GM12878 (cell line): ENCODE measurements at regions not wholly inside any gene's neighbourhood (a gene's known extent, or its start where the extent isn't known, plus 50 kb on each side); places are given as distances from the start of the nearest gene placed in this dataset.

ENCODE experiments used
- CTCF ChIP-seq, 3 experiments: IDR thresholded peaks in 2 of 3; conservative IDR thresholded peaks in 1 of 3; 2 replicates each; pipeline ENCODE4 v1.5.1; 2011; ENCODE audit warnings: low read depth in 3 of 3, low read length in 3 of 3, mild to moderate bottlenecking in 3 of 3, control low read depth in 2 of 3, moderate library complexity in 2 of 3, inconsistent platforms in 1 of 3, mixed read lengths in 1 of 3; ENCODE audit not compliant: control insufficient read depth in 2 of 3, insufficient read depth in 1 of 3; ENCODE audit errors: extremely low read depth in 1 of 3
- EGR1 ChIP-seq, 2 experiments: IDR thresholded peaks; 1 replicate in 1 of 2; 2 replicates in 1 of 2; pipeline ENCODE4 v1.6.1; 2011 to 2012; ENCODE audit warnings: low read depth in 2 of 2, low read length in 2 of 2, borderline replicate concordance in 1 of 2, mild to moderate bottlenecking in 1 of 2, moderate library complexity in 1 of 2
- ELK1 ChIP-seq: IDR thresholded peaks from 2 replicates; pipeline ENCODE4 v1.6.1; 2012; ENCODE audit warnings: low read depth, low read length, improper control_type of control experiment
- FOXM1 ChIP-seq: IDR thresholded peaks from 2 replicates; pipeline ENCODE4 v1.6.1; 2012; ENCODE audit warnings: low read depth, mild to moderate bottlenecking, inconsistent platforms, low read length, moderate library complexity
- JUNB ChIP-seq: IDR thresholded peaks from 2 replicates; pipeline ENCODE4 v1.6.1; 2016; ENCODE audit warnings: antibody characterized with exemption, mild to moderate bottlenecking
- RFX5 ChIP-seq: IDR thresholded peaks from 2 replicates; pipeline ENCODE4 v1.6.1; 2011; ENCODE audit warnings: low read depth, low read length, improper control_type of control experiment
- TCF7 ChIP-seq: IDR thresholded peaks from 2 replicates; pipeline ENCODE4 v1.6.1; 2014; ENCODE audit warnings: antibody characterized with exemption, borderline replicate concordance
- ZNF592 ChIP-seq: fragments of 450-650 bp; IDR thresholded peaks from 2 replicates; pipeline ENCODE4 v1.6.1; 2017; ENCODE audit warnings: mild to moderate bottlenecking, moderate library complexity

GRCh38 chr14:38430522-38430921 is 174.6 kb upstream of the CLEC14A start:
- TF ChIP-seq CTCF (IDR thresholded peaks at IDR 0.05 in 2 of 3, conservative IDR thresholded peaks at IDR 0.05 in 1 of 3; ENCODE audit: control insufficient read depth in 2 of 3, extremely low read depth in 1 of 3, insufficient read depth in 1 of 3, low read depth in 3 of 3, low read length in 3 of 3) (no peak), JUNB (no peak), ELK1 (no peak), TCF7 (no peak), EGR1 (IDR thresholded peaks at IDR 0.05; ENCODE audit: borderline replicate concordance in 1 of 2, low read depth in 2 of 2, low read length in 2 of 2) (no peak), RFX5 (no peak), ZNF592 (no peak), FOXM1 (no peak)
